ENCODE measurements at regions not wholly inside any gene's neighbourhood (a gene's known extent, or its start where the extent isn't known, plus 50 kb on each side); places are given as distances from the start of the nearest gene placed in this dataset.

DNA sequence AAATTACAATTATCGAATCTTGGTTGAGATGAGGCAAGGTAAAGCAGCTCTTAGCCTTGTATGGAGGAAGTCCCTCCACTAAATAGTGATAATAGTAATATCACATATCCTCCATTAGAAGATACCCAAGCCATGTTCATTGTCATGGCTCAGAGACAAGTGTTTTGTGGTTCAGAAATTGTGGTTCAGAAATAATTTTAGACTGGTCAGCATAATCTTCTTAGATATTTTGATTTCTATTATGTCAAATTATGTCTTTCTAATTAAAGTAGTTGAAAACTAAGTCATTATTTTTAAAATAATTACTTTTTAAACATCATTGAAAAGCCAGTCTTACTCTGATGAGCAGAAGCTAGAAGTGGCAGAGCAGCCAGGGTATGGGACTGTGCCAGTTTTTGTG lies 507.7 kb downstream of the HTR7 start:
- Mint-ChIP-seq H3K27me3 (ENCODE audit: insufficient read depth) (no peaks in the 10 kb centered on the region), H3K4me3 (no peak overlapping the region), H3K4me1 (peaks cover 1% of the 10 kb centered on the region), H3K27ac (no peak overlapping the region), H3K36me3 (ENCODE audit: low read depth) (no peaks in the 10 kb centered on the region), H3K9me3 (no peaks in the 10 kb centered on the region)
- Histone ChIP-seq H3K4me1 (ENCODE audit: control insufficient read depth, insufficient read depth, low read length) (peaks cover 3% of the 10 kb centered on the region), H3K9ac (ENCODE audit: extremely low read depth, low read length, poor library complexity, severe bottlenecking) (no peak overlapping the region), H3K36me3 (ENCODE audit: control insufficient read depth, insufficient read depth, low read length) (no peaks in the 10 kb centered on the region), H3K9me3 (ENCODE audit: control insufficient read depth, low read length) (no peaks in the 10 kb centered on the region), H3K27ac (ENCODE audit: low read depth, low read length) (no peak overlapping the region), H3K27me3 (ENCODE audit: control insufficient read depth, insufficient read depth, low read length, poor library complexity, severe bottlenecking) (no peaks in the 10 kb centered on the region), H3K4me3 (ENCODE audit: low read length) (no peak overlapping the region)
- WGBS, 2 experiments (ENCODE audit: insufficient coverage in 1 of 2, insufficient read length in 1 of 2), result 100% methylated on average over 1 of the region's 1 CpG; no CpG with 5 or more reads in 1 of the 2 experiments
- no peak for TF ChIP-seq CTCF (conservative IDR thresholded peaks at IDR 0.05)
- no peak for DNase-seq

DNA sequence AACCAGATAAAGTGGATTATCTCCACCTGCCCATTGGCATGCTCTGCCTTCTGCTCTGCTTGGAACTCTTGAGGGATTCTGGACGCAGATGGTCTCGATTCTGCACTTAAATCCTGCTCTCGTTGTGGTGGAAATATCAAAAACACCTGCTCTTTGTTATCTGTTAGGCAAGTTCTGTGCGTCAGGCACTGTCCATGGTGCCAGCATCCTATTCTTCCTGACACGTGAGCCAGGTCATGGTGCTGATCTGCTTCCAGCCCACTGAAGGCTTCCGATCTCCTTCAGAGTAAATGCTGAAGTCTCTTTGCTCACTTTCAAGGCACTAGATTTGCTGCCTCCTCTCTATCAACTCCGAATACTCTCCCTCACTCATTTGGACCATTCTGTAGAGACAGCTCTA lies 505.6 kb downstream of the HTR7 start:
- H3K27ac ChIP-seq (ENCODE audit: low read depth, low read length), result no peak overlapping the region
- H3K27me3 ChIP-seq (ENCODE audit: control insufficient read depth, insufficient read depth, low read length, poor library complexity, severe bottlenecking), result no peaks in the 10 kb centered on the region
- 86 to 88% methylated on average over 7 of the region's 7 CpGs for WGBS, 2 experiments (ENCODE audit: insufficient coverage in 1 of 2, insufficient read length in 1 of 2)
- no peak overlapping the region for H3K4me3 ChIP-seq (ENCODE audit: low read length)
- peaks cover 3% of the 10 kb centered on the region for H3K4me1 ChIP-seq (ENCODE audit: control insufficient read depth, insufficient read depth, low read length)
- H3K27me3 Mint-ChIP-seq (ENCODE audit: insufficient read depth), result no peaks in the 10 kb centered on the region
- H3K9me3 Mint-ChIP-seq, result no peaks in the 10 kb centered on the region
- H3K27ac Mint-ChIP-seq, result no peak overlapping the region
- no peak for TF ChIP-seq CTCF (conservative IDR thresholded peaks at IDR 0.05)
- no peak overlapping the region for H3K9ac ChIP-seq (ENCODE audit: extremely low read depth, low read length, poor library complexity, severe bottlenecking)
- peak; percentile 64 for DNase-seq
- H3K36me3 ChIP-seq (ENCODE audit: control insufficient read depth, insufficient read depth, low read length), result no peaks in the 10 kb centered on the region
- H3K9me3 ChIP-seq (ENCODE audit: control insufficient read depth, low read length), result no peaks in the 10 kb centered on the region
- H3K4me1 Mint-ChIP-seq, result peaks cover 2% of the 10 kb centered on the region
- no peak overlapping the region for H3K4me3 Mint-ChIP-seq
- no peaks in the 10 kb centered on the region for H3K36me3 Mint-ChIP-seq (ENCODE audit: low read depth)

DNA sequence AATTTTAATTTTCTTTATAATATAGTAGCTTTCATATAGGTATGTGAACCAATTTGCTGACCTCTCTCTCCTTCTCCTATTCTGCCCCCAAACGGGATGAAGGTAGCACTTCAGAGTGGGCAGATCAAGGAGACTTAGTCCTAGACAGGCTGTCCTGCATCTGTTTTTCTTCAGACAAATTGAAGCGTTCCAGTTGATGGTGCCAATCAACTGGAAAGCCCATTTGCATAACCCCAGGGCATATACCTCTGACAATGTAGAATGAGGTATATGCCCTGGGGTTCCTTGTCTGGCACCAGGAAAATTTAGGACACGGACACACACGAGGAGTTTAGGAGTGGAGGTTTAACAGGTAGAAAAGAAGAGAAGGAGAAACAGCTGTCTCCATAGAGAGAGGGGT lies 502.9 kb downstream of the HTR7 start:
- Histone ChIP-seq H3K27ac (ENCODE audit: low read depth, low read length) (no peak overlapping the region), H3K4me3 (ENCODE audit: low read length) (no peak overlapping the region), H3K36me3 (ENCODE audit: control insufficient read depth, insufficient read depth, low read length) (no peaks in the 10 kb centered on the region), H3K9me3 (ENCODE audit: control insufficient read depth, low read length) (no peaks in the 10 kb centered on the region), H3K27me3 (ENCODE audit: control insufficient read depth, insufficient read depth, low read length, poor library complexity, severe bottlenecking) (no peaks in the 10 kb centered on the region), H3K9ac (ENCODE audit: extremely low read depth, low read length, poor library complexity, severe bottlenecking) (no peak overlapping the region), H3K4me1 (ENCODE audit: control insufficient read depth, insufficient read depth, low read length) (no peaks in the 10 kb centered on the region)
- H3K4me3 Mint-ChIP-seq, result no peak overlapping the region
- no peak for TF ChIP-seq CTCF (conservative IDR thresholded peaks at IDR 0.05)
- DNase-seq, result no peak
- H3K36me3 Mint-ChIP-seq (ENCODE audit: low read depth), result no peaks in the 10 kb centered on the region
- H3K9me3 Mint-ChIP-seq, result no peaks in the 10 kb centered on the region
- no peaks in the 10 kb centered on the region for H3K27me3 Mint-ChIP-seq (ENCODE audit: insufficient read depth)
- peaks cover 2% of the 10 kb centered on the region for H3K4me1 Mint-ChIP-seq
- WGBS, 2 experiments (ENCODE audit: insufficient coverage in 1 of 2, insufficient read length in 1 of 2), result 87 to 93% methylated on average over 3 to 4 of the region's 4 CpGs
- H3K27ac Mint-ChIP-seq, result no peak overlapping the region
